ENCODE measurements at regions not wholly inside any gene's neighbourhood (a gene's known extent, or its start where the extent isn't known, plus 50 kb on each side); places are given as distances from the start of the nearest gene placed in this dataset.

DNA sequence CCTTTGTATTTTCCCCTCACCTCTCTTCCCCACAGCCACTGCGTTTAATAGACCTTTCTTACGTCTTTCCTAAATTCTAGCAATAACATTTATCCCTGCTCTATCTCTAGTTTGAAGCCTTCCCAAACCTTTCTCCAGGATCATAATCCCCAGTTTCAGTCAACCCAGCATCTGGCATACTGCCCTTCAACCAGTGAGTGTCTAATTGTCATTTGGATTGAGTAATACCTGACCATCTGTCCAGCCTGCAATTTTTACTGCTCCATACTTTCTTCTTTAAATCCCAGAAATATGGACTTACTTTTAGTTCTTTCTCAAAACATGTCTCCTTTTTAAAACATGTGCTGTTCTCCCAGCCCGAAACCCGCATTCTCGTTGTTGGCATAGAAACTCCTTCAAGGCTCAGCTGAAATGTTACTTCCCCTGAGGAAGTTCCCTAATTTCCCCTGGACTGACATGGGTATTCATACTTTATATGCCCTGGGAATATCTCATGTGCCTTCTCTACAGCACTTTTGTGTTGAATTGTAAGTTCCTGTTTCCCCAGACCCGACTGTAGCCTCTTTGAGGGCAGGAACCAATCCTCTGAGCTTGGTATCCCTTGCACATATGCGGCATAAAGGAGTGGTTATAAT lies 65.1 kb upstream of the ETV6 start:
- TF ChIP-seq, protein P1, sequence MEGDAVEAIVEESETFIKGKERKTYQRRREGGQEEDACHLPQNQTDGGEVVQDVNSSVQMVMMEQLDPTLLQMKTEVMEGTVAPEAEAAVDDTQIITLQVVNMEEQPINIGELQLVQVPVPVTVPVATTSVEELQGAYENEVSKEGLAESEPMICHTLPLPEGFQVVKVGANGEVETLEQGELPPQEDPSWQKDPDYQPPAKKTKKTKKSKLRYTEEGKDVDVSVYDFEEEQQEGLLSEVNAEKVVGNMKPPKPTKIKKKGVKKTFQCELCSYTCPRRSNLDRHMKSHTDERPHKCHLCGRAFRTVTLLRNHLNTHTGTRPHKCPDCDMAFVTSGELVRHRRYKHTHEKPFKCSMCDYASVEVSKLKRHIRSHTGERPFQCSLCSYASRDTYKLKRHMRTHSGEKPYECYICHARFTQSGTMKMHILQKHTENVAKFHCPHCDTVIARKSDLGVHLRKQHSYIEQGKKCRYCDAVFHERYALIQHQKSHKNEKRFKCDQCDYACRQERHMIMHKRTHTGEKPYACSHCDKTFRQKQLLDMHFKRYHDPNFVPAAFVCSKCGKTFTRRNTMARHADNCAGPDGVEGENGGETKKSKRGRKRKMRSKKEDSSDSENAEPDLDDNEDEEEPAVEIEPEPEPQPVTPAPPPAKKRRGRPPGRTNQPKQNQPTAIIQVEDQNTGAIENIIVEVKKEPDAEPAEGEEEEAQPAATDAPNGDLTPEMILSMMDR (IDR thresholded peaks at IDR 0.05) = no peak
- no peak for TF ChIP-seq POLR2A (IDR thresholded peaks at IDR 0.05)
